NCI-H2196 treated with DMSO at 0.1 percent for 48 hours (cell line): ENCODE measurements at regions not wholly inside any gene's neighbourhood (a gene's known extent, or its start where the extent isn't known, plus 50 kb on each side); places are given as distances from the start of the nearest gene placed in this dataset.
"Not testable (repeated sequence)": the region's sequence is repeated elsewhere in the genome, so short reads cannot be mapped to it uniquely, and the experiment has no call there.

ENCODE experiments used
- DNase-seq: peaks from one replicate; lab custom pipeline; 2025; ENCODE audit not compliant: unreplicated experiment; lab: John Stamatoyannopoulos, UW

DNA sequence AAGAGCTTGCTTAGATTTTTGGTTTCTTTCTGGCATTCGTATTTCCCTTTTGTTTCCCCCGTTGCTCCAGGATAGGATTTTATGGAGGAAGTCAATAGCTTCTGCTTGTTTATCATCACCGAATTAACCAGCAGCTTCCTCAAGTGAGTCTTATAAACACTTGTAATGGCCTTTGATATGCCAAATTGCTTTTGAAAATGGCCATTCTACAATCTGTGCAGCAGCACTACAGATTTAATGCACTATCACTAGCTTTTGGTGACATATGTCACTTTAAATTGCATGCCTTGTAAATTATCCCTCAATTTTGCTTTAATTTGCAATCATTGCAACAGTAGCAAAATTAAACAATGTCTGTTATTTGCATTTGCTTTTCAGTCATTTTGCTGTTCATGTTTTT is 774.7 kb downstream of the METTL4 start:
- DNase-seq: no peak

DNA sequence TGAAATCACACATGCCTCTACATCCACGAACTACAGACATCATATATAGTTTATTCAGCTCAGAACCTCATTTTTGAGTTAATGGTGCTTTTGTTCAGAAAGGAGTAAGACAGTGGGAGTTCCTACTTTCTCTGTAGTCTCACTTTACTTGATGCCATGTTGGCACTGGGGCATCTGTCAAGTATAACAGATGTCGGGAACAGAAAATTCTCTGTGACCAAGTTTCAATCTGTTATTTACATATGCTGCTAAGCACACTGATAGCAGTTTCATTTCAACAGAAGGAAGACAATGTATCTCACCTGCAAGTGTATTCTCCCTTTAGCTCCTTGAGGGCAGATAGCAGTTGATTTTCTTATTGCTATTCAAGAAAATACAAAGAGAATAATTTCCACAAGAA is 774.1 kb downstream of the METTL4 start:
- DNase-seq: no peak

DNA sequence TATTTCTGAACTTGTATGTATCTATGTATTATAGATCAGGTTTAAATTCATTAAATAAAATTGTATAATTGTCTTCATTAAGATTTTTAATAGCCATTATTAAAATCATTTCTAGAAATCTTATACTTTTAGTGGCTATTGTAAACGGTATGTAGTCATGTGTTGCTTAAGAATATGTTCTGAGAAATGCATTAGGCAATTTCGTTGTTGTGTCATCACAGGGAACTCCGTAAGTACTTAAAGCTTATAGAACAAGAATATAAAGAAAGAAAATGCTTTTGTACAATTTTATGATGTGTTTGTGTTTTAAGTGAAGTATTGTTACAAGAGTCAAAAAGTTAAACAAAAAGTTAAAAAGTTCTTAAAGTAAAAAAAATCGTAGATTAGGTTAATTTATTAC is 765.8 kb downstream of the METTL4 start:
- DNase-seq: no peak

- no peak for DNase-seq
These were observed 764.3 kb downstream of the METTL4 start for GRCh38 chr18:1806884-1807615.

- no peak for DNase-seq
These were observed 760.0 kb downstream of the METTL4 start for GRCh38 chr18:1811282-1811681.

DNA sequence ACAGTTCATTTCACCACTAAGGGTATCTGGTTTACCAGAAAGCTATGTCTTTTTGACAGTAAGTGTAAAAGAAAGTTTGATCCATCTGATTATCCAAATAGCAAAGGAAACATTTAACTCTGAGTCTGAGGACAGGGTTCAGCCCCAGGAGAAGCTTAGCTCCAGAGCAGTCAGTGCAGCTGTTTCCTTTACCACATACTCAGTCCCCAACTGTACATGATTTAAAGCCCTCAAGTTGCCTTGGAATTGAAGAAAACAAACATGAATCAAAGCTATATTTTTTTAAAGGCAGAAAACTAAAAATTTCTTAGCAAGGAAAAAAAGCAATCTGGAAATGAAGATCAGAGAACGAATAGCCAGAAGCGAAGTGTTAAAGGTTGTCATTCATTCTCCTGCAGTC is 746.0 kb downstream of the METTL4 start:
- no peak for DNase-seq

DNA sequence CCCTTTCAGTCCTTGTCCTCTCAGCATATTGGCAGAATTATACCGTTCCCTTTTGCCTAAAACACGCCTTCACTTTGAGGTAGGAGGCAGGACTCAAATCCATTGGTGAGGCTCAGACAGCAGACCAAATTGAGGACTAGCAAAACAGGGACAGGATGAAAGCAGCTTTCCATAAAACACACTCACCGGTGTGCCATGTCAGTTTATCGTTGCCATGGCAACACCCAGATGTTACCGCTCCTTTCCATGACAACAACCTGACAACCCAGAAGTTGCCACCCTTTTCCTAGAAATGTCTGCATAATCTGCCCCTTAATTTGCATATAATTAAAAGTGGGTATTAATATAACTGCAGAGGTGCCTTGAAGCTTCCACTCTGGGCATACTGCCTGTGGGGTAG is 730.4 kb downstream of the METTL4 start:
- DNase-seq: no peak

DNA sequence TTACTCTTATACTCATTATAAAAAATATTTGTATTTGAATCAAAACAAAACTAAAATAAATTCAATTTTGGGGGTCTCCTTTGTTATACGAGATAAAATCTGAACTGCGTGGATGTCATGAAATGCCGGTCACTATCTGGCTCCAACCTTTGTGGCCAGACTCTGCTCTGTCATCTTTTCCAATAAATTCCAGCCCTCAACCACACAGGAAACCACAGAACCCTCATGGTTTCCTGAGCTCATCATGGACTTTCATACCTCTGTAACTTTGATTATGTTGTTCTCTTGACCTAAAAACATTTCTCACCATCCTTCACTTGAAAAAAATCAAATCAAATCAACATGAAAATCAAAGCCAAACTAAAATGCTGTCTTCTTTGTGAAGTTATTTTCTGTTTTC is 724.7 kb downstream of the METTL4 start:
- DNase-seq: no peak

DNA sequence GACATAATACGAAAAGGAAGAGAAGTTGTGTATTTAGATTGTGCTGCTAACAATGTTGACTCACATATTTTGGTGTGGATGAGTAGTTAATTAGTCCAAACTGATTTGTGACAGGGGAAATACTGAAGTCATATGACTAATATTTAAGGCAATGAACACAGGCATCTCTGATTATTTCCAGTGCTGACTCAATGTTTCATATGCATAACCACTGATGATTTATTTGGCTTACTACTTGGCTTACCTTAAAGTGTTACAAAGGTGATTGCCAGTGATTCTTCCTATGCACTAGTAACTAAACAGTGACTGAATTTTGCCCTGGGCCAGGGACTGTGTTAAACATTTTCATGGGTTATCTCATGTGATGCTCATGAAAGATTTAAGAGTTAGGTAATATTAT is 722.6 kb downstream of the METTL4 start:
- DNase-seq: no peak

DNA sequence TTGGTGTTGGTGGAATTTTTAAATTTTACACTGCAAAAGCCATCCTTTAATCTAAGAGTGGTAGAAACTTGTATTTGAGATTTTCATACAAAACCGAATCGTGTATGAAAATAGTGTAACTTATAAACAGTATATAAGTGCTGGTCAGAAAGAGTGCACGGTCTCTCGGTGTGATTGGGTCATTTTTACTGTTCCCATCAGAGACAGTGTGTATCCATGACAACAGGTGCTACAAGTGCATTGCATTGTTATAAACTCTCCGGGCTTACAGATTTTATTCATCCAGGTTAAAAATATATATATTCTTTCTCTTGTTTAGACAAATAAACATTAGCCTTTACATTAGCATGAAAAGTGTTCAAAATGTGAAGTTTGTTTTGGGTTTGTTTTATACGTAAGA is 721.9 kb downstream of the METTL4 start:
- no peak for DNase-seq

- not testable (repeated sequence) for DNase-seq
These were observed 714.0 kb downstream of the METTL4 start for GRCh38 chr18:1857281-1857680.

DNA sequence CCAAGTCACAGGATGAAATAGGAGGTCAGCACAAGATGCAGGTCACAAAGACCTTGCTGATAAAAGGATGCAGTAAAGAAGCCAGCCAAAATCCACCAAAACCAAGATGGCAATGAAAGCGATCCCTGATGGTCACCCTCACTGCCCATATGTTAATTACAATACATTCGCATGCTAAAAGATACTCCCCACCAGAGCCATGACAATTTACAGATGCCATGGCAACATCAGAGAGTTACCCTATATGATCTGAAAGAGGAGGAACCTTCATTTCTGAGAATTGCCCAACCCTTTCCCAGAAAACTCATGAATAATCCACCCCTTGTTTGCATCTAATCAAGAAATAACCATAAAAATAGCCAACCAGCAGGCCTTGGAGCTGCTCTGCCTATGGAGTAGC is 709.8 kb downstream of the METTL4 start:
- DNase-seq: no peak

GRCh38 chr18:1865869-1866268 is 705.4 kb downstream of the METTL4 start:
- no peak for DNase-seq

DNA sequence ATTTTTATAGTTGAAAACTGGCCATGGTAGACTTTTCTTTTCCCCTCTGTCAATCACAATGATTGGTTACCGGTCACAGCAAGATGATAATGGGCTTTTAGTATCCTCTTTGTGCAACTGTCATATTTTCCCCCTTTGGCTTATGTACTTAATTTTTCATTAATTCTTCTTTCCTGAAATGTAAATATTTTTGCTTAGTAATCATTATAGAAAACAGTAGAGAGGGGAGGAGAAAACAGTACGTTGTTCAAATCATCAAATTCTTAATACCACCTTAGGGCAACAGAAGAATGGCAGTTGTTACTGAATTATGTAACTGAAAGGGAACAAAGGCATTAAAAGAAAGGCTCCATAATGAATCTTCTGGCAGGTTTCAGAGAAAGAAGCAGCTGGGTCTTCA is 699.0 kb downstream of the METTL4 start:
- DNase-seq: no peak

- no peak for DNase-seq
These were observed 696.1 kb downstream of the METTL4 start for GRCh38 chr18:1875219-1875618.

GRCh38 chr18:1884623-1885022 is 686.7 kb downstream of the METTL4 start:
- DNase-seq: no peak

DNA sequence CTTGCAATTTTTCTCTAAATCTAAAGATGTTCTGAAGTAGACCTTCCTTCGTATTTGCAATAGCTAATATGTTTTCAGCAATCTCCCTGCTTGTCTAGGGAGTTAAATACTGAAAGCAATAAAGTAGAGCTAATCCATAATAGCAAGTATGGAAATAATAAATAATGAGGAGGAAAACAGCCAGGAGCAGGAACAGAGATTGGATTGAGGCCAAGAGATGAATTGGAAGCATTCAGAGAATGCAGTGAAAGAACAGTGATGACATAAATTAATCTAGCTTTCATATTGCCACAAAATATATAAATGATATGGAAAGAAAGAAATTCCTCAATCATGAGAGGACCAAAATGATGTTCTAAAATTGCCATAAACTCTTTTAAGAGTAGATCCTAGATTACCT is 679.7 kb downstream of the METTL4 start:
- no peak for DNase-seq

- no peak for DNase-seq
These were observed 679.1 kb downstream of the METTL4 start for GRCh38 chr18:1892191-1892590.

DNA sequence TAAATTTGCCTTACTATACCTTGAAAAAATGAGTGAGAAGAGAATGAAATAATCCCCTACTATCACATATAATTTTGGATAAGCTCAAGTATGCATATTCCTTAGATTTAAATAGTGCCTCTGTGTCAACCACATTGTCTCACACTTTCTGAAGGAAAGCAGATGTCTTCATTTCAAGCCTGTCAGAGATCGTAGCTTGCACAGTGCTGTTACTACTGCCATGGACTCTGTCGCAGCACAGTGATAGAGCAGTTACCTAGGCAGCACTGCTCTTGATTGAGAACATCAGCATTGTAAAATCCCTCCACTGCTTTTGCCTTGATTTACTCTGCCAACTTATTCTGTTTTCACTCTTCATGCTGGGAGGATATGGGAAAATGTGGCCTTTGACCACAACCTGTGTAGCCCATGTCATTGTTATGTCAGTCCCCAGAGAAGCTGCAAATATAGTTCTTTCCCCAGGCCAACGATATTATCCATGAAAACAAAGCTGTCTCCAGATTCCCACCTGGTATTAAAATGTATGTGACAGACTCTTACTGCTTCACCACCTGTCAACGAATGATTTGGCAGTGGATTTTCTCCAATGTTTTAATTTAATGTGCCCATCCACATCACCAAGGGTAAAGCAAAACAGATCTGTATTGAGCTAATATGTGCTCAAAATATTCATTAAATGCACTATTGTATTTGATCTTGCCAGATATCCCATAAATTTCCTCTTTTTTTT is 675.7 kb downstream of the METTL4 start:
- no peak for DNase-seq

DNA sequence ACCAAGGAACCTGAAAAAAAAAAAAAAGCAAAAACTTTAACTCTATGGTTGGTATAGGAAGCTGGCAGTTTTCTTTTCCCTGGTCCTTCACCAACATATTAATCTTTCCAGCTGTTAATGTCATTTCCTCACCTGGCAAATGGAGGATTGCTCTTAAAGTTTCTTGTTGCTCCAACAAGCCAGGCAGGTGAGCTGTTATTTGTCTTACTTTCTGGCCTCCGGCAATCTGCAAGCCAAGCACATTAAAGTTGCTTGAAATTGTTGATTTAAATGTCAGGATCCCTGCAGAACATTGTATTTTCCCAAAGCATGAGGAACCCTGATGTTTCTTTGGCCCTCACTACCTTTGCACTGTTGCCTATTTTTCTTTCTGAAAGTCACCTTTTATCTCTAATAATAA is 664.9 kb downstream of the METTL4 start:
- DNase-seq: no peak

GRCh38 chr18:1907470-1908206 is 663.7 kb downstream of the METTL4 start:
- no peak for DNase-seq

GRCh38 chr18:1914489-1914888 is 656.8 kb downstream of the METTL4 start:
- DNase-seq: no peak
